Muscle of back (tissue), 3 donors: ENCODE measurements at regions not wholly inside any gene's neighbourhood (a gene's known extent, or its start where the extent isn't known, plus 50 kb on each side); places are given as distances from the start of the nearest gene placed in this dataset.
A peak's percentile ranks its signal among the peaks of the same experiment; 100 is the strongest.

ENCODE experiments used
- DNase-seq, 3 donors: peaks; one replicate each; pipeline versions ENCODE4 v3.0.0 to v3.0.0-alpha.2; 2013

GRCh38 chr6:163634211-163635171, 220.0 kb downstream of the QKI start:
- no peak for DNase-seq

GRCh38 chr6:163630991-163631390, 216.5 kb downstream of the QKI start:
- no peak for DNase-seq

DNA sequence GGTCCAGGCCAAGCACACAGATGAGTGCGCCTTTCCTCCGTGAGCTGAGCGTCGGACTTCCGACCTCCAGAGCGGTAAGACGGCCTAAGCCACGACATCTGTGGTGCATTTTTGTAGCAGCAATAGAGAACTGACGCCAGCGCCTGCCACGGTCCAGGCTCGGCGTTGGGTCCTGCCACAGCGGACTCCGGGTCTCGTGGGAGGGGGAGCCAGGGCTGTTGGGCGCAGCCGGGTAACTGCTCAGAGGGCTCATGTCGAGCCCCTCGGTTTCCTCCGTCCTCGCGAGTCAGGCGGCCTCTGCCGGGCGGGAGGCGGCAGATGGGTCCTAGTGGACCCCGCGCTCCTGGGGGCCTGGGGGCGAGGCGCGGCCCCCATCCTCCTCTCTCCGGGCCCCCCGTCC, 216.1 kb downstream of the QKI start:
- DNase-seq: peak in 1 of 3 donors; percentile 49

- DNase-seq: no peak
Measured at GRCh38 chr6:163630096-163630495, 215.6 kb downstream of the QKI start.
